Stimulated activated naive CD8-positive, alpha-beta T cell treated with anti-CD3 and anti-CD28 coated beads, Interleukin-15, Interleukin-2, amounts not matched to agents 100 ng/mL and 50 ng/mL, for 24 hours (primary cell): ENCODE measurements at regions not wholly inside any gene's neighbourhood (a gene's known extent, or its start where the extent isn't known, plus 50 kb on each side); places are given as distances from the start of the nearest gene placed in this dataset.

Source experiments
- H3K27ac Mint-ChIP-seq: one replicate; pipeline ENCODE4 v1.8.0; 2021; ENCODE audit warnings: mild to moderate bottlenecking, mixed read lengths
- H3K27me3 Mint-ChIP-seq: one replicate; pipeline ENCODE4 v1.8.0; 2021; ENCODE audit warnings: mixed read lengths
- H3K36me3 Mint-ChIP-seq: one replicate; pipeline ENCODE4 v1.8.0; 2021; ENCODE audit warnings: low read depth, mixed read lengths
- H3K4me1 Mint-ChIP-seq: one replicate; pipeline ENCODE4 v1.8.0; 2021; ENCODE audit warnings: low read depth, mixed read lengths
- H3K4me3 Mint-ChIP-seq: one replicate; pipeline ENCODE4 v1.8.0; 2021; ENCODE audit warnings: mild to moderate bottlenecking, mixed read lengths
- H3K9me3 Mint-ChIP-seq: one replicate; pipeline ENCODE4 v1.8.0; 2021; ENCODE audit warnings: mixed read lengths

GRCh38 chr2:2750867-2751714 lies 420.0 kb upstream of the MYT1L start:
- H3K36me3 Mint-ChIP-seq: no peaks in the 10 kb centered on the region
- H3K4me1 Mint-ChIP-seq: no peaks in the 10 kb centered on the region
- H3K27ac Mint-ChIP-seq: no peak overlapping the region
- H3K9me3 Mint-ChIP-seq: peaks cover 12% of the 10 kb centered on the region
- no peak overlapping the region for H3K4me3 Mint-ChIP-seq
- H3K27me3 Mint-ChIP-seq: no peaks in the 10 kb centered on the region

GRCh38 chr2:2749206-2749598 lies 418.1 kb upstream of the MYT1L start:
- Mint-ChIP-seq H3K9me3 (peaks cover 8% of the 10 kb centered on the region), H3K27ac (no peak overlapping the region), H3K4me1 (no peaks in the 10 kb centered on the region), H3K27me3 (no peaks in the 10 kb centered on the region), H3K4me3 (no peak overlapping the region), H3K36me3 (no peaks in the 10 kb centered on the region)

GRCh38 chr2:2748399-2749205 lies 417.5 kb upstream of the MYT1L start:
- H3K27me3 Mint-ChIP-seq: no peaks in the 10 kb centered on the region
- no peaks in the 10 kb centered on the region for H3K36me3 Mint-ChIP-seq
- H3K9me3 Mint-ChIP-seq: peaks cover 7% of the 10 kb centered on the region
- H3K4me1 Mint-ChIP-seq: no peaks in the 10 kb centered on the region
- H3K27ac Mint-ChIP-seq: no peak overlapping the region
- H3K4me3 Mint-ChIP-seq: no peak overlapping the region

GRCh38 chr2:2747797-2748301 lies 416.8 kb upstream of the MYT1L start:
- Mint-ChIP-seq H3K9me3 (peaks cover 7% of the 10 kb centered on the region), H3K4me1 (no peaks in the 10 kb centered on the region), H3K27ac (no peak overlapping the region), H3K36me3 (no peaks in the 10 kb centered on the region), H3K27me3 (no peaks in the 10 kb centered on the region), H3K4me3 (no peak overlapping the region)

- H3K27ac Mint-ChIP-seq: no peak overlapping the region
- no peak overlapping the region for H3K4me3 Mint-ChIP-seq
- no peaks in the 10 kb centered on the region for H3K4me1 Mint-ChIP-seq
- H3K36me3 Mint-ChIP-seq: no peaks in the 10 kb centered on the region
- H3K27me3 Mint-ChIP-seq: no peaks in the 10 kb centered on the region
- peaks cover 7% of the 10 kb centered on the region for H3K9me3 Mint-ChIP-seq
Measured at GRCh38 chr2:2746731-2747130, 415.7 kb upstream of the MYT1L start.

- Mint-ChIP-seq H3K36me3 (no peaks in the 10 kb centered on the region), H3K9me3 (peaks cover 4% of the 10 kb centered on the region)
Measured at GRCh38 chr2:2744958-2745715, 414.1 kb upstream of the MYT1L start.

GRCh38 chr2:2744107-2744506 lies 413.0 kb upstream of the MYT1L start:
- no peaks in the 10 kb centered on the region for H3K4me1 Mint-ChIP-seq
- H3K27ac Mint-ChIP-seq: no peak overlapping the region
- peaks cover 4% of the 10 kb centered on the region for H3K9me3 Mint-ChIP-seq
- H3K36me3 Mint-ChIP-seq: no peaks in the 10 kb centered on the region
- no peaks in the 10 kb centered on the region for H3K27me3 Mint-ChIP-seq
- H3K4me3 Mint-ChIP-seq: no peak overlapping the region

More at GRCh38 chr2:2744958-2745715, 414.1 kb upstream of the MYT1L start:
- Mint-ChIP-seq H3K27ac (no peak overlapping the region), H3K4me3 (no peak overlapping the region), H3K4me1 (no peaks in the 10 kb centered on the region), H3K27me3 (no peaks in the 10 kb centered on the region)

- Mint-ChIP-seq H3K9me3 (peaks cover 4% of the 10 kb centered on the region), H3K4me1 (no peaks in the 10 kb centered on the region), H3K27me3 (no peaks in the 10 kb centered on the region), H3K36me3 (no peaks in the 10 kb centered on the region), H3K27ac (no peak overlapping the region), H3K4me3 (no peak overlapping the region)
Measured at GRCh38 chr2:2743164-2743571, 412.1 kb upstream of the MYT1L start.

GRCh38 chr2:2742726-2743125 lies 411.7 kb upstream of the MYT1L start:
- H3K27ac Mint-ChIP-seq: no peak overlapping the region
- no peak overlapping the region for H3K4me3 Mint-ChIP-seq
- H3K4me1 Mint-ChIP-seq: no peaks in the 10 kb centered on the region
- H3K9me3 Mint-ChIP-seq: peaks cover 4% of the 10 kb centered on the region
- no peaks in the 10 kb centered on the region for H3K36me3 Mint-ChIP-seq
- no peaks in the 10 kb centered on the region for H3K27me3 Mint-ChIP-seq

GRCh38 chr2:2740238-2740775 lies 409.2 kb upstream of the MYT1L start:
- no peak overlapping the region for H3K27ac Mint-ChIP-seq
- H3K27me3 Mint-ChIP-seq: no peaks in the 10 kb centered on the region
- H3K9me3 Mint-ChIP-seq: peaks cover 4% of the 10 kb centered on the region
- no peaks in the 10 kb centered on the region for H3K4me1 Mint-ChIP-seq
- no peak overlapping the region for H3K4me3 Mint-ChIP-seq
- H3K36me3 Mint-ChIP-seq: no peaks in the 10 kb centered on the region

- H3K9me3 Mint-ChIP-seq: peaks cover 4% of the 10 kb centered on the region
- H3K4me1 Mint-ChIP-seq: no peaks in the 10 kb centered on the region
- H3K4me3 Mint-ChIP-seq: no peak overlapping the region
- no peaks in the 10 kb centered on the region for H3K36me3 Mint-ChIP-seq
- no peaks in the 10 kb centered on the region for H3K27me3 Mint-ChIP-seq
- no peak overlapping the region for H3K27ac Mint-ChIP-seq
Measured at GRCh38 chr2:2739231-2739795, 408.2 kb upstream of the MYT1L start.

GRCh38 chr2:2738684-2739083 lies 407.6 kb upstream of the MYT1L start:
- H3K36me3 Mint-ChIP-seq: no peaks in the 10 kb centered on the region
- peaks cover 4% of the 10 kb centered on the region for H3K9me3 Mint-ChIP-seq
- H3K27ac Mint-ChIP-seq: no peak overlapping the region

GRCh38 chr2:2738276-2738675 lies 407.2 kb upstream of the MYT1L start:
- Mint-ChIP-seq H3K4me3 (no peak overlapping the region), H3K4me1 (no peaks in the 10 kb centered on the region)

More at GRCh38 chr2:2738684-2739083, 407.6 kb upstream of the MYT1L start:
- Mint-ChIP-seq H3K27me3 (no peaks in the 10 kb centered on the region), H3K4me3 (no peak overlapping the region), H3K4me1 (no peaks in the 10 kb centered on the region)

GRCh38 chr2:2735041-2735440 lies 404.0 kb upstream of the MYT1L start:
- Mint-ChIP-seq H3K9me3 (peaks cover 2% of the 10 kb centered on the region), H3K36me3 (no peaks in the 10 kb centered on the region), H3K27me3 (no peaks in the 10 kb centered on the region), H3K27ac (no peak overlapping the region), H3K4me3 (no peak overlapping the region), H3K4me1 (no peaks in the 10 kb centered on the region)

More at GRCh38 chr2:2738276-2738675, 407.2 kb upstream of the MYT1L start:
- Mint-ChIP-seq H3K27ac (no peak overlapping the region), H3K36me3 (no peaks in the 10 kb centered on the region), H3K9me3 (peaks cover 4% of the 10 kb centered on the region), H3K27me3 (no peaks in the 10 kb centered on the region)
